GM23338 (cell line): ENCODE measurements at regions not wholly inside any gene's neighbourhood (a gene's known extent, or its start where the extent isn't known, plus 50 kb on each side); places are given as distances from the start of the nearest gene placed in this dataset.

Source experiments
- ATAC-seq: fragments of 200-7000 bp; cut with Tn5 transposase; 3 replicates; pipeline ENCODE4 v1.9.1; 2020
- DNase-seq: peaks from one replicate; pipeline ENCODE4 v3.0.0-alpha.2; 2015; ENCODE audit warnings: low spot score
- H2AFZ ChIP-seq: fragments of 200-600 bp; sonication (generic); 2 replicates; pipeline ENCODE4 v1.8.0; 2016; ENCODE audit warnings: antibody characterized with exemption, mild to moderate bottlenecking, moderate library complexity
- H3F3A ChIP-seq: fragments of 200-600 bp; sonication (generic); replicated peaks from 2 replicates; pipeline ENCODE4 v1.8.0; 2017; ENCODE audit warnings: antibody characterized with exemption, mixed run types, low read depth
- H3K27ac ChIP-seq: fragments of 200-600 bp; sonication (generic); 2 replicates; pipeline ENCODE4 v1.6.1; 2016; ENCODE audit warnings: low read depth
- H3K27me3 ChIP-seq: fragments of 200-600 bp; sonication (generic); 2 replicates; pipeline ENCODE4 v1.8.0; 2016; ENCODE audit warnings: mild to moderate bottlenecking, mixed run types, moderate library complexity; ENCODE audit not compliant: insufficient read depth
- H3K36me3 ChIP-seq: fragments of 200-600 bp; sonication (generic); 2 replicates; pipeline ENCODE4 v1.8.0; 2016; ENCODE audit warnings: mild to moderate bottlenecking; ENCODE audit not compliant: insufficient read depth
- H3K4me1 ChIP-seq: fragments of 200-600 bp; sonication (generic); 2 replicates; pipeline ENCODE4 v1.8.0; 2016; ENCODE audit warnings: mild to moderate bottlenecking, moderate library complexity; ENCODE audit not compliant: insufficient read depth
- H3K4me2 ChIP-seq: fragments of 200-600 bp; sonication (generic); 2 replicates; pipeline ENCODE4 v1.7.1; 2017; ENCODE audit warnings: mixed run types
- H3K4me3 ChIP-seq: fragments of 200-600 bp; sonication (generic); 2 replicates; pipeline ENCODE4 v1.6.1; 2016; ENCODE audit warnings: mixed run types
- H3K79me2 ChIP-seq: fragments of 200-600 bp; sonication (generic); replicated peaks from 2 replicates; pipeline ENCODE4 v1.8.0; 2017; ENCODE audit warnings: mild to moderate bottlenecking; ENCODE audit not compliant: insufficient read depth
- H3K9me2 ChIP-seq: fragments of 200-600 bp; sonication (generic); 2 replicates; pipeline ENCODE4 v1.8.0; 2017; ENCODE audit not compliant: insufficient read depth
- H4K20me1 ChIP-seq: fragments of 200-600 bp; sonication (generic); replicated peaks from 2 replicates; pipeline ENCODE4 v1.8.0; 2017; ENCODE audit warnings: mild to moderate bottlenecking; ENCODE audit not compliant: insufficient read depth
- H3K27ac Mint-ChIP-seq: 2 replicates; pipeline ENCODE4 v1.8.0; 2020; ENCODE audit warnings: inconsistent platforms, mild to moderate bottlenecking, moderate library complexity, mixed read lengths
- H3K27me3 Mint-ChIP-seq: 3 replicates; pipeline ENCODE4 v1.8.0; 2022; ENCODE audit warnings: low read depth, mild to moderate bottlenecking, moderate library complexity, mixed read lengths, inconsistent platforms; ENCODE audit not compliant: insufficient read depth, poor library complexity
- H3K36me3 Mint-ChIP-seq: 3 replicates; pipeline ENCODE4 v1.8.0; 2021; ENCODE audit warnings: low read depth, mild to moderate bottlenecking, inconsistent platforms, moderate library complexity, mixed read lengths
- H3K4me1 Mint-ChIP-seq: 3 replicates; pipeline ENCODE4 v1.8.0; 2020; ENCODE audit warnings: mild to moderate bottlenecking, inconsistent platforms, mixed read lengths
- H3K4me3 Mint-ChIP-seq: 3 replicates; pipeline ENCODE4 v1.8.0; 2021; ENCODE audit warnings: moderate library complexity, mild to moderate bottlenecking, inconsistent platforms, mixed read lengths
- H3K9me3 Mint-ChIP-seq: 3 replicates; pipeline ENCODE4 v1.8.0; 2020; ENCODE audit warnings: moderate library complexity, mild to moderate bottlenecking, inconsistent platforms, mixed read lengths
- CREB1 ChIP-seq: fragments of 250-450 bp; sonication (Bioruptor Pico); IDR thresholded peaks from 2 replicates; pipeline ENCODE4 v1.5.0; 2020; ENCODE audit warnings: low read depth, mild to moderate bottlenecking, moderate library complexity
- EZH2phosphoT487 ChIP-seq: fragments of 200-600 bp; sonication (generic); IDR thresholded peaks from one replicate; pipeline ENCODE4 v1.8.1; 2018; ENCODE audit warnings: antibody characterized with exemption; ENCODE audit not compliant: unreplicated experiment
- JUNB ChIP-seq: IDR thresholded peaks from one replicate; pipeline ENCODE4 v1.6.1; 2016; ENCODE audit warnings: antibody characterized with exemption; ENCODE audit not compliant: unreplicated experiment
- POLR2AphosphoS5 ChIP-seq: IDR thresholded peaks from 2 replicates; pipeline ENCODE4 v1.6.1; 2016; ENCODE audit warnings: antibody characterized with exemption, low read depth
- STAT1 ChIP-seq: IDR thresholded peaks from one replicate; pipeline ENCODE4 v1.6.1; 2016; ENCODE audit warnings: antibody characterized with exemption; ENCODE audit not compliant: unreplicated experiment
- ZNF114 ChIP-seq: fragments of 250-450 bp; sonication (Bioruptor Pico); IDR thresholded peaks from 2 replicates; pipeline ENCODE4 v1.5.0; 2020; ENCODE audit warnings: mild to moderate bottlenecking, moderate library complexity
- ZNF331 ChIP-seq: fragments of 250-450 bp; sonication (Bioruptor Pico); IDR thresholded peaks from 2 replicates; pipeline ENCODE4 v1.5.0; 2020; ENCODE audit warnings: low read depth, mild to moderate bottlenecking, moderate library complexity
- TF ChIP-seq, protein P1 (sequence below), 2 experiments: fragments of 200-600 bp in 1 of 2; sonication (generic) in 1 of 2; conservative IDR thresholded peaks; 2 replicates each; pipeline versions ENCODE4 v1.5.1 to v1.6.1; 2016 to 2017; ENCODE audit warnings: antibody characterized with exemption in 2 of 2, low read depth in 2 of 2, mild to moderate bottlenecking in 2 of 2, moderate library complexity in 1 of 2
- TF ChIP-seq, protein P2 (sequence below): IDR thresholded peaks from 2 replicates; pipeline ENCODE4 v1.6.1; 2016; ENCODE audit warnings: antibody characterized with exemption
- TF ChIP-seq, protein P3 (sequence below): IDR thresholded peaks from one replicate; pipeline ENCODE4 v1.6.1; 2018; ENCODE audit warnings: antibody characterized with exemption; ENCODE audit not compliant: unreplicated experiment

DNA sequence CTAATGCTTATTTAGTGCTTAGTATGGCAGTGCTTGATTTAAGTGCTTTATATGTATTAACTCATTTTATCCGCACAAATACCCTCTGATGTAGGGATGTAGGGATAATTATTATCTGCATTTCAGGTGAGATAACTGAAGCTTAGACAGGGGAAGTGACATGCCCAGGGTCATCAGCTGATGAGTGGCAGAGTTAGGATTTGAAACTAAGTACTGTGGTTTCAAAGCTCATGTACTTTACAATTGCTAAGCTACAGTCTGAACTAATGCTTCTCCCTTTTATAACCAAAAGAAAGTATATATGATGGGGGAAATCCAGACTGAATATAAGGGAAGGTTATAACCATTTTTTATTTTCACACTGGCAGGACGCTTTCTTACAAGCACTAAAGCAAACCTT is 229.6 kb upstream of the NAV3 start:
- ATAC-seq (no peak), DNase-seq (no peak)
- Histone ChIP-seq H3K79me2 (no peaks in the 10 kb centered on the region), H3K4me3 (no peak overlapping the region), H3K27me3 (no peaks in the 10 kb centered on the region), H3K36me3 (no peaks in the 10 kb centered on the region), H3K9me2 (no peaks in the 10 kb centered on the region), H4K20me1 (no peaks in the 10 kb centered on the region), H3F3A (no peaks in the 10 kb centered on the region), H2AFZ (no peak overlapping the region), H3K27ac (no peak overlapping the region), H3K4me2 (no peak overlapping the region), H3K4me1 (no peaks in the 10 kb centered on the region)
- Mint-ChIP-seq H3K27ac (no peak overlapping the region), H3K9me3 (no peaks in the 10 kb centered on the region), H3K4me3 (no peak overlapping the region), H3K4me1 (no peaks in the 10 kb centered on the region), H3K36me3 (no peaks in the 10 kb centered on the region), H3K27me3 (no peaks in the 10 kb centered on the region)
- TF ChIP-seq POLR2AphosphoS5, result no peak
- TF ChIP-seq ZNF331 (CRISPR knock-in tag), result no peak
- TF ChIP-seq, protein P1, sequence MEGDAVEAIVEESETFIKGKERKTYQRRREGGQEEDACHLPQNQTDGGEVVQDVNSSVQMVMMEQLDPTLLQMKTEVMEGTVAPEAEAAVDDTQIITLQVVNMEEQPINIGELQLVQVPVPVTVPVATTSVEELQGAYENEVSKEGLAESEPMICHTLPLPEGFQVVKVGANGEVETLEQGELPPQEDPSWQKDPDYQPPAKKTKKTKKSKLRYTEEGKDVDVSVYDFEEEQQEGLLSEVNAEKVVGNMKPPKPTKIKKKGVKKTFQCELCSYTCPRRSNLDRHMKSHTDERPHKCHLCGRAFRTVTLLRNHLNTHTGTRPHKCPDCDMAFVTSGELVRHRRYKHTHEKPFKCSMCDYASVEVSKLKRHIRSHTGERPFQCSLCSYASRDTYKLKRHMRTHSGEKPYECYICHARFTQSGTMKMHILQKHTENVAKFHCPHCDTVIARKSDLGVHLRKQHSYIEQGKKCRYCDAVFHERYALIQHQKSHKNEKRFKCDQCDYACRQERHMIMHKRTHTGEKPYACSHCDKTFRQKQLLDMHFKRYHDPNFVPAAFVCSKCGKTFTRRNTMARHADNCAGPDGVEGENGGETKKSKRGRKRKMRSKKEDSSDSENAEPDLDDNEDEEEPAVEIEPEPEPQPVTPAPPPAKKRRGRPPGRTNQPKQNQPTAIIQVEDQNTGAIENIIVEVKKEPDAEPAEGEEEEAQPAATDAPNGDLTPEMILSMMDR (conservative IDR thresholded peaks at IDR 0.05; ENCODE audit: low read depth in 2 of 2), result no peak
- TF ChIP-seq CREB1 (CRISPR knock-in tag), result no peak
- TF ChIP-seq EZH2phosphoT487, result no peak
- TF ChIP-seq, protein P2, sequence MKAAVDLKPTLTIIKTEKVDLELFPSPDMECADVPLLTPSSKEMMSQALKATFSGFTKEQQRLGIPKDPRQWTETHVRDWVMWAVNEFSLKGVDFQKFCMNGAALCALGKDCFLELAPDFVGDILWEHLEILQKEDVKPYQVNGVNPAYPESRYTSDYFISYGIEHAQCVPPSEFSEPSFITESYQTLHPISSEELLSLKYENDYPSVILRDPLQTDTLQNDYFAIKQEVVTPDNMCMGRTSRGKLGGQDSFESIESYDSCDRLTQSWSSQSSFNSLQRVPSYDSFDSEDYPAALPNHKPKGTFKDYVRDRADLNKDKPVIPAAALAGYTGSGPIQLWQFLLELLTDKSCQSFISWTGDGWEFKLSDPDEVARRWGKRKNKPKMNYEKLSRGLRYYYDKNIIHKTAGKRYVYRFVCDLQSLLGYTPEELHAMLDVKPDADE, result no peak
- TF ChIP-seq, protein P3, sequence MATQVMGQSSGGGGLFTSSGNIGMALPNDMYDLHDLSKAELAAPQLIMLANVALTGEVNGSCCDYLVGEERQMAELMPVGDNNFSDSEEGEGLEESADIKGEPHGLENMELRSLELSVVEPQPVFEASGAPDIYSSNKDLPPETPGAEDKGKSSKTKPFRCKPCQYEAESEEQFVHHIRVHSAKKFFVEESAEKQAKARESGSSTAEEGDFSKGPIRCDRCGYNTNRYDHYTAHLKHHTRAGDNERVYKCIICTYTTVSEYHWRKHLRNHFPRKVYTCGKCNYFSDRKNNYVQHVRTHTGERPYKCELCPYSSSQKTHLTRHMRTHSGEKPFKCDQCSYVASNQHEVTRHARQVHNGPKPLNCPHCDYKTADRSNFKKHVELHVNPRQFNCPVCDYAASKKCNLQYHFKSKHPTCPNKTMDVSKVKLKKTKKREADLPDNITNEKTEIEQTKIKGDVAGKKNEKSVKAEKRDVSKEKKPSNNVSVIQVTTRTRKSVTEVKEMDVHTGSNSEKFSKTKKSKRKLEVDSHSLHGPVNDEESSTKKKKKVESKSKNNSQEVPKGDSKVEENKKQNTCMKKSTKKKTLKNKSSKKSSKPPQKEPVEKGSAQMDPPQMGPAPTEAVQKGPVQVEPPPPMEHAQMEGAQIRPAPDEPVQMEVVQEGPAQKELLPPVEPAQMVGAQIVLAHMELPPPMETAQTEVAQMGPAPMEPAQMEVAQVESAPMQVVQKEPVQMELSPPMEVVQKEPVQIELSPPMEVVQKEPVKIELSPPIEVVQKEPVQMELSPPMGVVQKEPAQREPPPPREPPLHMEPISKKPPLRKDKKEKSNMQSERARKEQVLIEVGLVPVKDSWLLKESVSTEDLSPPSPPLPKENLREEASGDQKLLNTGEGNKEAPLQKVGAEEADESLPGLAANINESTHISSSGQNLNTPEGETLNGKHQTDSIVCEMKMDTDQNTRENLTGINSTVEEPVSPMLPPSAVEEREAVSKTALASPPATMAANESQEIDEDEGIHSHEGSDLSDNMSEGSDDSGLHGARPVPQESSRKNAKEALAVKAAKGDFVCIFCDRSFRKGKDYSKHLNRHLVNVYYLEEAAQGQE, result no peak
- no peak for TF ChIP-seq ZNF114 (CRISPR knock-in tag)
- no peak for TF ChIP-seq STAT1
- TF ChIP-seq JUNB, result no peak

DNA sequence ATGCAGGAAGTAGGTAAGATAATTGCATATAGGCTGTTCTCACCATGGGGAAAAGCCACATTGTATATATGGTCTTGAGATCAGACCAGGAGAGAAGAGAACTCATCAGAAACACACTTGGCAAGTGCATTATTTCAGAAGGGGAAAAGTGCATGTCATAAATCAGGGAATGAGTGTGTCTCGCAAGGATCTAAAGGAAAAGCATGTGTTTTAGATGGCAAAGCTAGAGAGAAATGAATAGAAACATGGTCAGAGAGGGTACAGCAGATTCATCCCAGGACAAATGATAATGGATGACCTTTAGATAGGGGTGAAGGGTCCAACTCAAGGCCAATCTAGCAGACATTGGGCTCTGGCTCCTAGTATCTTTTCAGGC is 230.2 kb upstream of the NAV3 start:
- Mint-ChIP-seq H3K9me3 (no peaks in the 10 kb centered on the region), H3K27ac (no peak overlapping the region), H3K27me3 (no peaks in the 10 kb centered on the region), H3K4me3 (no peak overlapping the region), H3K36me3 (no peaks in the 10 kb centered on the region), H3K4me1 (no peaks in the 10 kb centered on the region)
- ATAC-seq (no peak), DNase-seq (no peak)
- Histone ChIP-seq H3F3A (no peaks in the 10 kb centered on the region), H3K27ac (no peak overlapping the region), H3K36me3 (no peaks in the 10 kb centered on the region), H3K4me3 (no peak overlapping the region), H3K79me2 (no peaks in the 10 kb centered on the region), H3K4me2 (no peak overlapping the region), H3K9me2 (no peaks in the 10 kb centered on the region), H3K4me1 (no peaks in the 10 kb centered on the region), H4K20me1 (no peaks in the 10 kb centered on the region), H3K27me3 (no peaks in the 10 kb centered on the region), H2AFZ (no peak overlapping the region)
- no peak for TF ChIP-seq JUNB
- TF ChIP-seq, protein P3, result no peak
